NCI-H1105 (cell line): ENCODE measurements at regions not wholly inside any gene's neighbourhood (a gene's known extent, or its start where the extent isn't known, plus 50 kb on each side); places are given as distances from the start of the nearest gene placed in this dataset.
"Not testable (repeated sequence)": the region's sequence is repeated elsewhere in the genome, so short reads cannot be mapped to it uniquely, and the experiment has no call there.

ENCODE experiments used
- DNase-seq: peaks from one replicate; lab custom pipeline; 2025; lab: John Stamatoyannopoulos, UW

DNA sequence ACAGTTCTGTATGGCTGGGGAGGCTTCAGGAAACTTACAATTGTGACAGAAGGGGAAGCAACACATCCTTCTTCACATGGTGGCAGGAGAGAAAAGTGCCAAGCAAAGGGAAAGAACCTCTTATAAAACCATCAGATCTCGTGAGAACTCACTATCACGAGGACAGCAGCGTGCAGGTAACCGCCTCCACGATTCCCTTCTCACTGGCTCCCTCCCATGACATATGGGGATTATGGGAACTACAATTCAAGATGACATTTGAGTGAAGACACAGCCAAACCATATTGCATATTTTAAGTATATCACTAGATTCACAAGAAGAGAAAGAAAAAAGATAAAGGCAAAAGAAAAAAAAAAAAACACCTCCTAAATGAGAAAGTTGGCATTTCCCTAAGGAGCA, 431.9 kb upstream of the RGS17 start:
- DNase-seq: no peak

DNA sequence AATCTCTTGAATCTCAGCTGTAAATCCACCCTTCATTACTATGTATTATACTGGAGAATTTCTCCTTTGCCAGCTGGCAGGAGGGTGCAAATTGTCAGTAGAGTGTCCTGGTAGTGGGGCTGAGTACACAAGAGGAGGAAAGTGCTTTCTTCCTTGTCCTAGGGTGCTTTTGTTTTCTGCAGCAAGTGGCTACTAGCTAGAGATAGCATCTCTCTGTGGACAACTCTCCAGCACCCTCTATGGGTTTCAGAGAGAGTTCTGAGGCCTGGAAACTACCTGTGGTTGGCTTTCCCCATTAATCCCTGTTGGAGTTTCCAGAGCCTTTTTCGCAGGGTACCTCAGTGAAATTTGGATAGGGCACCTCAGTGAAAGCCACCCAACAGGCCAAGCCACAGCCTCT, 422.5 kb upstream of the RGS17 start:
- no peak for DNase-seq

DNA sequence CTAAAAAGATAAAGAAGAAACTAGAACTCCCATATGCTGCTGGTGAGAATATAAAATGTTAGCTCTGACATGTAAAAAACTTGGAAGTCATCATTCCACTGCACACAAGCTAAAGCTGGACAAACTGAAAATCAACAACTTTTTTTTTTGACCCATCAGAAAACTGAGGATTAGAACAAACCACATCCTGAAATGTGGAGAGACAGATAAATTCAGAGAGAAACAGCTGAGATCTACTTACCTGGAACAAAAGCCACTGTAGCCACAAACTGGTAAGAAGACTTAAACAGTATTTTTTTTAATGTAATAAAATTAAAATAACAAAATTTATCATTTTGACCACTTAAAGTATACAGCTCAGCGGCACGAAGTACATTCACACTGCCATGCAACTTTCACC, 408.5 kb upstream of the RGS17 start:
- DNase-seq: no peak

DNA sequence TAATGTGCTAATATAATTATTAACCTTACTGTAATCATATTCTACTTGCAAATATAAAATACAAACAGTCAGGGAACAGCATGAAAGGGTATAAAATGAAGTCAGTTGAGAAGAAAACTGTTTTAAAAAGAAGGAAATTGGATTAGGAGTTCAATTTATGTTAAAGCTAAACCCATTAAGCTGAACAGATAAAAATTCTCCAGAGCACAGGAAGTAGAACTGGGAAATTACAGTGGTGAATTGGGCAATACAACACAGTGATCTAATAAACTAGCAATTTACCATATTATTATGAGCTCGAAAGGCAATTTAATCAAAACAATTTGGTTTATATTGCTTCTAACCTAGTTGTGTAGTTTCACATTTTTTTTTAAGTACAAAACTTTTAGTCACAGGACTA, 407.4 kb upstream of the RGS17 start:
- DNase-seq: no peak

DNA sequence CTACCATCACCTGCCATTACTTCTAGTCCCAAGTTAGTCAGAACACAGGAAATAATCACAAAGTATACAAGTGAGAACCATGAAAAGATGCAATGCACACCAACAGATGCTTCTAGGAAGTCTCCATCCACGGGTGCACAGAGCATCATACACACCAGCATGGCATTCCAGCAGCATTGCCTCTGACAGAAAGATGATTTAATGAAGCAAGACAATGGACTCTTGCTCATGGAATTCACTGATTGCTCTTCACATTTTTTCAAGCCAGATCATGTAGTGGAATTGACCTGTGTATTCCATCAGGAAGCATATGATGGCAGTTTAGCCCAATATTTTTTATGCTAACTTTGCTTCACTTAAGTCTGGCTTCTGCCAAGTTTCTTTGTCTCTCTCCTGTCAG, 406.3 kb upstream of the RGS17 start:
- DNase-seq: no peak

DNA sequence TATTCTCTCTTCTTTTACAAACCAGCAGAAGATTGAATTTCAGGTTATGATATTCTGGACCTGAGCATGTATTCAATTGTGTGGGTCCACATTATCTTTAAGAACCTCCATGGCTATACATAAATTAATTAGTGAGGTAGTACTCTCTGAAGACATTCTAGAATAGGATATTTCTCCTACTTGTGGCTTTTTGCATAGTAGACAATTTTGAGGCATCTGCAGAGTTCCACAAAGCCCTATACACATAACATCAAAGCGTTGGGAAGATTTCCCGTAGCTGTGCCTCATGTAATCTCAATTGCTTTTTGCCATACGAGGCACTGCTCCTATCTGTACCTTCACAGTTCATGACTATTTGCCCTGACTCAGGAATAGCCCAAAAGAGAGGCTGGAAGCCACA, 395.4 kb upstream of the RGS17 start:
- DNase-seq: no peak

DNA sequence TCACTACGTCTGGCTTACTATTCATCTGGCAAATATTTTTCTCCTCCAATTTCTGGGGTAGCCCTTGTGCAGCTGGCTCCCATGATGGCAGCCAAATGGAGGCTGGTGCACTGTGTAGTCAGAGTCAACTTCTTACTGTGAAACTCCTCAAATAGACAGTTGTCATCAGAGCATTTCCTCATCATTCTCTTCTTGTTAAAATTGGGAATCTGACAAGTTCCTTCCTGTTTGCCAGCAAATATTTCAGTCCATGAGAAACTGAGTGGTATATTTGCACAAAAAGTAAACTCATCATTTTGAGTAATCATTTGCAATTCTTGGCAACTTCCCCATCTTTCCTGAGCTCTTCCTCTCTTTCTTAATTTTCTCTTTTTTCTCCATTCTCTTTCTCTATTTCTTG, 394.9 kb upstream of the RGS17 start:
- DNase-seq: no peak

DNA sequence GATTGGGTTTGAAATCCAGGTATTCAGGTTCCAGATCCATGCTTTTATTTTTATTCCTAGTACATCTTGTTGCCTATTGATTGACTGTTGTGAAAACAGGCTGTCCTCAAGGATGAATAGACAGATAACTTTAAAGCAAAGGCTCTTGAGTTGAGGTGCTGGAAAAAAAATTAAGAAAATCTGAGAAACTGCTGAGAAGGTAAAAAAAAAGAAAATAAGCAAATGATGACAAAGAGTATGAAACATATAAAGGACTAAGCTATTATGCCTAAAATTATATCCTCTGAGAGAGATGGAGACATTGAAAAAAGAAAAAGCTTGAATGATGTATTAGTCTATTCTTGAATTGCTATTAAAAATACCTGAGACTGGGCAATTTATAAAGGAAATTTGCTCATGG, 392.3 kb upstream of the RGS17 start:
- DNase-seq: no peak

DNA sequence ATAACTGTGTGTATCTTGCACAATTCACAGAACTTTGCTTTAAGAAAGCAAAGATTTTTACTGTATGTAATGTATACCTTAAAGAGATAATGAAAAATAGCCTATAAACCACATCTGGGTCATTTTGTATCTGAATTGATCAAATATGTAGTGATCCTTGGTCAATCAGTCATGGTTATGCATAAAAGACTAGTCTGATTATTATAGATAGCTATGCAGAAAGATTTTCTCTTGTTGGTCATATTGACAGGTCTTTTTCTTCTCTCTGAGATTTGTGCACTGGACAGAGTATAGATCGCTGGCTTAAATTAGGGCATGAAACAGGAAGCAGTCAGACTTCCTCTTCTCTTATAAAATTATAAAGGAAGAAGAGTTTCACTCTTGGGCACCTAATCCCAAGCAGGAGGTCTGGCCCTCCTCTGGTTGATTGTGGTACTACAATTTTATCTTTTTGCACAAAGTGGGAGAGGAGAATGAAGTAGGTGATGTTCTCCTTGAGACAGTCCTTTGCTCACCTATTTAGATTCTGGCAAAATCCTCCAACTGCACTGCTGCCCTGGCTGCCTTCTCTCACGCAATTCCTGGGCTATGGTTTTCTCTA, 380.9 kb upstream of the RGS17 start:
- peak; percentile 7 for DNase-seq

DNA sequence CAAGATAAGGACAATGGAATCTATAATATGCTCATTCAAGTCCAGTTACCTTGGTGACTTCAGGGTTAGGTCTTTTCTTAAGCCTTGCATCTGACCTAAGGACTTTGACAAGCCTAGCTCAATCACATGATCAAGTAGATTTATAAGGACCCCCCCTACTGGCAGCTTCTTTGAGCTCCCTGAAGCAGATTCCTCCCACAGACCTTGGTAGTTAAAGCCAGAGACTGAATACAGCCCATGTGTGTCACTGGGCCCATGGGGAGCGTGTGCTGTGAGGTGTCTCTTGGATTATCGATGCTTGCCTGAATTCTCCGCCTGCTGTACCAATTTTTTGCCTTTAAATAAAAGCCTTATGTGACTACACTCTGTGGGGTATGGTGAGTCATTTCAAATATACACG, 372.7 kb upstream of the RGS17 start:
- DNase-seq: no peak

DNA sequence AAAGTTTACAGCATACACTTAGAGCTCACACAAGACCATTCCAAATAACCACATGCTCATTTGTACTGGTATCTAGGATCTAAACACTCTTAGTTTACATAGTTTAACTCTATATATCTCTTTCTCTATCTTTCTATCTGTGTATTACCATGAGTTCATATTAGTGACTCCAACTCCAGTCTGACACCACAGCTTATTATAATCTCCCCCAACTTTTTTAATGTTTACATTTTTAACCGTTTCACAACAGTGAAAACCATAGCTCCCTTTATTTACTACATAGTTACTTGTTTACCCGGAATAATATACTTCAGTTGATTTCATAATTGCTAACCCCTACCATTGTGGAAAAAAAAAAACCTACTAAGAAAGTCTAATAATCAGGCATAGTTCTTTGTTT, 362.4 kb upstream of the RGS17 start:
- no peak for DNase-seq

DNA sequence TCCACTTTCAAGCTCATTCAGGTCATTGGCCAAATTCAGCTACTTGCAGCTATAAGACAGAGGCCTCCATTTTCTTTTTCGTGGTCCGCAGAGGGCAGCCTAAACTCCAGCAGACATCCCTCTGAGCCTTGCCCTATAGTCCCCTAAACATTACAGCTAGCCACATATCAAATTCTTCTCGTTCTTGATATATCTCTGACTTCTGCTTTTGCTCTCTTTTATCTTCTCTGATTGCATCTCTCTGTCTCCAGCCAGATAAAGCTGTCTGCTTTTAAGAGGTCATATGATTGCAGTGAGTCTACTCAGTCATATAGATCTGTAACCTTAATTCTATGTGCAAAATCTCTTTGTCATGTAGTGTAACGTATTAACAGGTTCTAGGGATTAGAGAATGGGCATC, 358.4 kb upstream of the RGS17 start:
- DNase-seq: no peak

DNA sequence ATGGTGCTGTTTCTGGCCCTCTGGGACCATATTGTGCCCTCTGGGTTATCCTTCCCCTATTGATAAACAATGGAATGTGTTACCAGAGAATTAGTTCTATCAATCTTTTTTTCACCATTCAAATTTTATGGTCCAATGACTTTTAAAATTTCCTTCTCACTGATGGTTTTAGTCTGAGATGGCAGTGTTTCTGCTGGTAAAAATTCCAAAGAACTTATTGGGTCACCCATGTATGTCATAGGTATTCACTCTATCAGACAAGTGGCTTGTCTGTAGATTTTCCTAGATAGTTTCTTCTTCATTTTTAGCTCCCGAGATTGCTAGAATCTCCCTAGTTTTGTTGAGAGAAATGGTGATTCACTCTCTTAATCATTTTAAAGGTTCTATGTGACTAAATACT, 357.2 kb upstream of the RGS17 start:
- no peak for DNase-seq

DNA sequence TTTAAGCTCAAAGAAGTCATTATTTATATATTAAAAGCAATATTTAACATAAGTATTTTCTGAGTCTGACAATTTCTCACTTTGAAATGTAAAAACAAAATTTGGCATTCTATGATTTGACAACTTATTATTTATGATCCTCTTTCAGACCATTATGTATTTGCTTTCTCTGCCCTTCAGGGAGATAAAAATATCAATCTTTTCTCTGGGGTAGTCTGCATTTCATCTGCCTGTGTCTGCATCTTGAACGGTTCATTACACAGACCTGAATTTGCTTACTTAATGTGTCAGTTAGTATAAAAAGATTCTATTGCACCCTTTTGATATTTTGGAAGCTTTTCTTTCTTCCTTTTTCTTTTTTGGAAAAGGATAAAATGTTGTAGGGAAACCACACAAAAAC, 354.0 kb upstream of the RGS17 start:
- DNase-seq: no peak

DNA sequence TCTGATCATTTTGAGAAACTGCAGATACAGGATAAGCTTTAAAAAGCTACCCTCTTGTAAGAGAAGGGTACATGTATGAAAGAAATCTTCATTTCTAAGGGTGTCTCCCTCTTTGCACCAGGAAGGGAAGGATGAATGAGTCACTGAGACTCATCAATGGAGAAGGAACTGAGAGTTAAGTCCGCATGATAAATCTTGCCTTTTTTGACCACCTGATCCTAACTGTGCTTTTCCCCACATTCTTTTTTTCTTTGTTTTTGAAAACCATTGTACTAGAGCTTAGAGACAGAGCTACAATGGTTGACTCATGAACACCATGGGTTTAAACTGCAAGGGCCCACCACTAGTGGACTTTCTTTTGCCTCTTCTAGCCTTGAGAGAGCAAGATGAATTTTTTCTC, 353.0 kb upstream of the RGS17 start:
- no peak for DNase-seq

DNA sequence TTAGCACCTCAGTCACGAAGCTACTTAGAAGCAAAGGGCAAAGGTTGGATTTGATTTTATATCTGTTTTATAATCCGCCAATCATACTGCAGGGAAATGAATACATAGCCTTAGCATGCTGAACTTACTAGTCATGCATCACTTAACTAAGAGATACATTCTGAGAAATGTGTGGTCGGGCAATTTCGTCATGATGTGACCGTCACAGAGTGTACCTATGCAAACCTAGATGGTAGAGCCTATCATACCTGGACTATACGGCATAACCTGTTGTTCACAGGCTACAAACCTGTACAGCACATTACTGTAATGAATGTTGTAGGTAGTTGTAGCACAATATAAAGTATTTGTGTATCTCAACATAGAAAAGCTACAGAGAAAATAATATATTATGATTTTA, 345.2 kb upstream of the RGS17 start:
- no peak for DNase-seq

DNA sequence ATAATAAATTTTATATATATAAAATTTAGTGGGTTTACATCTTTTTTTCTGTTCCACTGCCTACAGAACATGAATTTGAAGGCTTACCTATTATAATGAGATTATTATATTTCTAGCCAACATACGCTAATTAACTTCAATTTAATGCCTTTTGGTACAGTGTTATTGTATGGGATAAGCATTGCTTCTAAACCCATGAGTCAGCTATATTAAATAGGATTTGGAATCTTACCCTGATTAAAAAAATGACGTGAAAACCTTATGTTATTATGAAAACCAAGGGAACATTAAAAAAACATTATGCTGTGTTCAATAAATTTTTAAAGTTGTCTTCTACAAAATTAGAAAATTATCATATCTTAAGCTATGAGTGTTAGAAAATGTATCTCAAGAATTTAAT, 334.0 kb upstream of the RGS17 start:
- DNase-seq: no peak

DNA sequence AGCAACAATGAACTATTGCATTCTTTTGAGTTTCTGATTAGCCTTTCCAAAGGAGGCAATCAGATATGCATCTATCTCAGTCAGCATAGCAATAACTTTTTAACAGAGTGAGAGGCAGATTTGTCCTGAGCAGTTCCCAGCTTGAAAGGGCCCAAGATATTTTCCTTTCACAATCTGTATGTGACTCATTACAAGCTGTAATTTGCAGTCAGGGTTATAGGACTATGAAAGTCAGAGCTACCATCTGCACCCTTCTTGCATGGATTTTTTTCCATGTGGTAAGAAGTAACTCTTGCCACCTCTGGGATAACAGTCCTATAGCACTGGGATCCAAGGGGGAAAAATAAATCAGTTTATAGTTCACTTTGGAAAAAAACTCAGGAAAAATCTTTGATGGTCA, 318.2 kb upstream of the RGS17 start:
- DNase-seq: no peak

DNA sequence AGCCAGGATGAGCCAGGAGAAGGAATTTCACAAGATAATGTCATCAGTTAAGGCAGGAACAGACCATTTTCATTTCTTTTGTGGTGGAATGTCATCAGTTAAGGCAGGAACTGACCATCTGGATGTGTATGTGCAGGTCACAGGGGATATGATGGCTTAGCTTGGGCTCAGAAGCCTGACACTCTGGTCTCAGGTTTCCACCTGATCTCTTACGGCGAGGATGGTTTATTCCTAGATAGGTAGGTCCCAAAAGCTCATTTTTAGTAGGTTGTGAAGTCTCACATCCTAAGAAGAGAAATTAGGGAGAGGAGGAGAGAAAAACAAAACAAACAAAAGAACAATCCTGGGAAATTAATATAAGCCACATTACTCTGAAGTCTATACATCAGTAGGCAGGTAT, 311.7 kb upstream of the RGS17 start:
- DNase-seq: not testable (repeated sequence)

DNA sequence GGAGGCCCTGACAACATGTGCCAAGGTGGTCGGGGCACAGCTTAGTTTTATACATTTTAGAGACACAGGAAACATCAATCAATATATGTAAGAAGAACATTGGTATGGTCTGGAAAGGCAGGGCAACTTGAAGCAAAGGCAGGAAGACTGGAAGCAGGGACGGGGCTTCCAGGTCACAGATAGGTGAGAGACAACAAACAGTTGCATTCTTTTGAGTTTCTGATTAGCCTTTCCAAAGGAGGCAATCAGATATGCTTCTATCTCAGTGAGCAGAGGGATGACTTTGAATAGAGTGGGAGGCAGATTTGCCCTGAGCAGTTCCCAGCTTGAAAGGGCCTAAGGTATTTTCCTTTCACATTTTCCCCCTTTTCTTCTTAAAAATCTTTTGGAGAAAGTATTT, 311.0 kb upstream of the RGS17 start:
- no peak for DNase-seq

DNA sequence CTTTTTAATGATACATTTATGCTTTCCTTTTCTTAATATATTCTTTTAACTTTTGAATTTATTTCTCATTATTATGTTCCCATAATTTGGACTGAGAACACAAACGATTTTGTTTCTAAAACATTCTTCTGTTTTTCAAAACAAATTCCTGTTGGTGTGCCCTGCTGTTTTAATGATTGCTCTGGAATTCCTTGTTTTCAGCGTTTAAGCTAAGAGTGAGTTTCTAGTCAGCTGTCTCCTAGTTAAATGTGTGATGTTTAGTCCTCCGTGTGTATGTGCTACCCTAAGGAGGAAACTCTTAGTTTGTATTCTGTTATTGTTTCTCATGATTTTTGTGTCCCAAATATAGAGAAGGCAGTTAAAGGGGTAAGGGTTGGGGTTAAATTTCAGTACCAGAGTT, 306.1 kb upstream of the RGS17 start:
- no peak for DNase-seq

DNA sequence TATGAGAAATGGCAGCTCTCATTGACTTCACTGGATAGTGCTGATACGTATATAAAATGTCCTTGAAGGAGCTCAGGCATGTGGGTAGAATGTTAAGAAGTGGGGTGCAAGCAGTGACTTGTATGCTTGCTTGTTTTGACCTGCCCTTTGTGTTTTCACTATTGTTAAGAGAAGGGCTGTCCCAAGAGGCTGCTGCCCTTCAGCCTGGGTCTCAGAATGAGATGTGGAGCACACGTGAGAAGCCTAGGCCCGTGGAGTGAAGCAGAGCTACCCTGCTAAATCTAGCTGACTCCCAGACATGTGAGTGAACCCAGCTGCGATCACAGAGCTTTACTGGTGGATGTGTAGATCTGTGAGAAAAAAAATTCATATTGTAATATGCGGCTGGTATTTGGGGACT, 305.3 kb upstream of the RGS17 start:
- no peak for DNase-seq

DNA sequence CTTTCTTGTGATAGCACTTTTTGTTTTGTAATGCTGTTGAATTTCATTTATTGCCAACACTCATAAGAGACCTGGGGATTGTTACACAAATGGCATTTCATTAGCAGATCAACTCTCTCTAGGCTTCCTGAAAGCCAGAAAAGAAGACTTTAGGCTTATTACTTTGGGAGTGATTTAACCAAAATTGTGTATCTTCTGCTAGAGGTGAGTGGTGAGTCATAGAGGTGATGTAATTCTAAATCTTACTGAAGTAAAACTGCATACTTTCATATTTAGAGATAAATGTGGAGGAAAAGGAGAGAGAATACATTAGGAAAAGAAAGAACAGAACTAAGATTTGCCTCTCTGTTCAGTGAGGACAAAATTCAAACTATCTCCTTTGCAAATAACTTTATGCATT, 304.7 kb upstream of the RGS17 start:
- DNase-seq: no peak

DNA sequence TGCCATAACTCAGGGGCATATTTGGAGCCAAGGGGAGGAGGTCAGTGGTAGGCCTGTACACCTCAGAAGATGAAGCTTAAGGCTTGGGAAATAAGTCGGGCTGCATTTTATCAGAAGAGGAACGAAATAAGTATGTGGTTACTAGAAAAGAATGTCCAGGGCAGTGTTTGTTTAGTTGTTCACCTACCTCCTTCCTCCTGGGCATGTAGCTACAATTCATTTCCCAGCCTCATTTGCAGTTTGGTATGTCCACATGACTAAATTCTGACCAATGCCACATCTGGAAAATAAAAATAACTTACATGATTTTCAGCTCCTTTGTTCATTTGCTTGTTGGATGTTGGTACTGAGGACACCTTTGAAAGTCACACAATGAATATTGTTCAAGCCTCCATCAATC, 294.5 kb upstream of the RGS17 start:
- no peak for DNase-seq
